Effector memory CD8-positive, alpha-beta T cell (primary cell): ENCODE measurements at regions not wholly inside any gene's neighbourhood (a gene's known extent, or its start where the extent isn't known, plus 50 kb on each side); places are given as distances from the start of the nearest gene placed in this dataset.
"Not testable (repeated sequence)": the region's sequence is repeated elsewhere in the genome, so short reads cannot be mapped to it uniquely, and the experiment has no call there.

Source experiments
- ATAC-seq: fragments of 150-1000 bp; cut with Tn5 transposase; replicated peaks from 2 replicates; pipeline ENCODE4 v1.10.0; 2021; ENCODE audit warnings: mild to moderate bottlenecking, moderate library complexity
- DNase-seq, 3 experiments: peaks; one replicate each; pipeline ENCODE4 v3.0.0; 2021
- H3K27ac Mint-ChIP-seq, 2 donors: one replicate each; pipeline ENCODE4 v1.8.0; 2022; ENCODE audit warnings: mild to moderate bottlenecking in 2 of 2, mixed read lengths in 2 of 2, moderate library complexity in 2 of 2
- H3K27me3 Mint-ChIP-seq, 2 donors: one replicate each; pipeline ENCODE4 v1.8.0; 2022; ENCODE audit warnings: mixed read lengths in 2 of 2
- H3K36me3 Mint-ChIP-seq: one replicate; pipeline ENCODE4 v1.8.0; 2022; ENCODE audit warnings: mild to moderate bottlenecking, moderate library complexity, mixed read lengths; ENCODE audit not compliant: insufficient read depth
- H3K4me1 Mint-ChIP-seq, 2 donors: one replicate each; pipeline ENCODE4 v1.8.0; 2022; ENCODE audit warnings: low read depth in 2 of 2, mixed read lengths in 2 of 2
- H3K4me3 Mint-ChIP-seq, 2 donors: one replicate each; pipeline ENCODE4 v1.8.0; 2022; ENCODE audit warnings: mild to moderate bottlenecking in 2 of 2, mixed read lengths in 2 of 2, moderate library complexity in 2 of 2
- H3K9me3 Mint-ChIP-seq, 2 donors: one replicate each; pipeline ENCODE4 v1.8.0; 2022; ENCODE audit warnings: mixed read lengths in 2 of 2

DNA sequence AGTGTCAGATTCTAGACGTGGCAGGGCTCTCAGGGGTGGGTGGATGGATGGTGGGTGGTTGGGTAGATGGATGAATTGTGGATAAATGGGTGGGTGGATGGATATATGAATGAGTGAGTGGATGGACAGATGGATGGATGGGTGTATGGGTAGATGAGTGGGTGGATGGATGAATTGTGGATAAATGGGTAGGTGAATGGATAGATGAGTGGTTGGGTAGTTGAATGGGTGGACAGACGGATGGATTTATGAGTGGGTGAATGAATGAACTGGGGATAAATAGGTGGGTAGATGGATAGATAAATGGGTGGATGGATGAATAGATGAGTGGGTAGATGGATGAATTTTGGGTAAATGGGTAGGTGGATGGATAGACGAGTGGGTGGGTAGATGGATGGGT is 111.0 kb upstream of the ZNF469 start:
- not testable (repeated sequence) for H3K27ac Mint-ChIP-seq, H3K36me3 Mint-ChIP-seq, H3K9me3 Mint-ChIP-seq

DNA sequence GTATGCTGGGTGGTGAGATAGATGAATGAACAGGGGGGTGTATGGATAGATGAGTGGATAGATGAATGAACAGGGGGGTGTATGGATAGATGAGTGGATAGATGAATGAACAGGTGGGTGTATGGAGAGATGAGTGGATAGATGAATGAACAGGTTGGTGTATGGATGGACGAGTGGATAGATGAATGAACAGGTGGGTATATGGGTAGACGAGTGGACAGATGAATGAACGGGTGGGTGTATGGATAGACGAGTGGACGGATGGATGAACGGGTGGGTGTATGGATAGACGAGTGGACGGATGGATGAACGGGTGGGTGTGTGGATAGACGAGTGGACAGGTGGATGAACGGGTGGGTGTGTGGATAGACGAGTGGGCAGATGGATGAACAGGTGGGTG is 110.3 kb upstream of the ZNF469 start:
- H3K27me3 Mint-ChIP-seq = peaks cover 9 to 37% of the 10 kb centered on the region in 2 donors
- not testable (repeated sequence) for ATAC-seq, H3K4me1 Mint-ChIP-seq, H3K4me3 Mint-ChIP-seq, H3K27ac Mint-ChIP-seq, H3K9me3 Mint-ChIP-seq, H3K36me3 Mint-ChIP-seq, DNase-seq

More for the DNA sequence above, 111.0 kb upstream of the ZNF469 start:
- not testable (repeated sequence) for H3K4me1 Mint-ChIP-seq, DNase-seq, ATAC-seq, H3K4me3 Mint-ChIP-seq
- peaks cover 9 to 37% of the 10 kb centered on the region in 2 donors for H3K27me3 Mint-ChIP-seq

DNA sequence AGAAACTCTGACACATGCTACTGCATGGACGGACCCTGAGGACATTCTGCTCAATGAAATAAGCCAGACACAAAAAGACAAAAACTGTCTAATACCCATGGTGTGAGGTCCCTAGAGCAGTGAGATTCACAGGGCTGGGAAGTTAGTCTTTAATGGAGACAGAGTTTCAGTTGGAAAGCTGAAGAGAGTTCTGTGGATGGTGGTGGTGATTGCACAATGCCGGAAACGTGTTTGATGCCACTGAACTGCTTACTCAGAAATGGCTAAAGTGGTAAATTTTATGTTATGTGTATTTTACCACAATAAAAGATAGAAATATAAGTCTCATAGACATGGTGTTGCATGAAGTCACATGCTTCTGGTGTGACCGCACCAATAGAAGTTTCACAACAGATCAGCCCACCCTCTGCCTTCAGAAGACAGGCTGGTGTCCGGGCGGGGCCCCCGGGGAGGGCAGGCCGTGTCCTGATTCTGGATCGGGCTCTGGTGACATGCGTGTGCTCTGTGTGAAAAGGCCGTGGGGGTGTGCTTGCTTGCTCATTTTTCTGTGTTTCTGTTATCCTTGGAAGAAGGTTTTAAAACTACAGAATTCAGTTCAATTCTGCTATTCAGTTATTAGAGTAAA is 108.5 kb upstream of the ZNF469 start:
- not testable (repeated sequence) for DNase-seq, H3K9me3 Mint-ChIP-seq, H3K27ac Mint-ChIP-seq, H3K36me3 Mint-ChIP-seq, H3K4me1 Mint-ChIP-seq, H3K4me3 Mint-ChIP-seq
- H3K27me3 Mint-ChIP-seq = peaks cover 9 to 32% of the 10 kb centered on the region in 2 donors
- peak; percentile 24 for ATAC-seq

DNA sequence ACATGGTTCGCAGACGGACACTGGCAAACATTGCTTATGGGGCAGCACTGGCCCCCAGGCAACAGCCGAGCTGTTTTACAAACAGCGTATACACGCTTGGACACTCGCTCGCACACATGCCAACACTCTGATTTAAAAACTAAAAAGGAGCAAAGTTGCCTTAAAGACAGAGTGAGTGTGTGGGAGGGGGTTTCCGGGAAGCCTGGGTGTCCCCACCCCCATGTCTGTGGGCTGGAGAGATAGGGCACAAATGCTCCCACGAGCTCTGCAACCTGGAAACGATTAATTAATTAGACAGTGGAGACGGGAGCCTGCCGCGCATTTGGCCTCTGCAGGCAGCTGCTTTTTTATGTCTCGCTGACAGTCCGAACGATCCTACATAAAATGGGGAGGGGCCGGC is 107.9 kb upstream of the ZNF469 start:
- no peaks in the 10 kb centered on the region for H3K36me3 Mint-ChIP-seq
- H3K4me1 Mint-ChIP-seq = peaks cover 0 to 1% of the 10 kb centered on the region in 2 donors
- no peak overlapping the region for H3K27ac Mint-ChIP-seq
- DNase-seq = no peak
- peaks cover 9 to 26% of the 10 kb centered on the region in 2 donors for H3K27me3 Mint-ChIP-seq
- H3K4me3 Mint-ChIP-seq = no peak overlapping the region
- no peaks in the 10 kb centered on the region for H3K9me3 Mint-ChIP-seq
- ATAC-seq = no peak

DNA sequence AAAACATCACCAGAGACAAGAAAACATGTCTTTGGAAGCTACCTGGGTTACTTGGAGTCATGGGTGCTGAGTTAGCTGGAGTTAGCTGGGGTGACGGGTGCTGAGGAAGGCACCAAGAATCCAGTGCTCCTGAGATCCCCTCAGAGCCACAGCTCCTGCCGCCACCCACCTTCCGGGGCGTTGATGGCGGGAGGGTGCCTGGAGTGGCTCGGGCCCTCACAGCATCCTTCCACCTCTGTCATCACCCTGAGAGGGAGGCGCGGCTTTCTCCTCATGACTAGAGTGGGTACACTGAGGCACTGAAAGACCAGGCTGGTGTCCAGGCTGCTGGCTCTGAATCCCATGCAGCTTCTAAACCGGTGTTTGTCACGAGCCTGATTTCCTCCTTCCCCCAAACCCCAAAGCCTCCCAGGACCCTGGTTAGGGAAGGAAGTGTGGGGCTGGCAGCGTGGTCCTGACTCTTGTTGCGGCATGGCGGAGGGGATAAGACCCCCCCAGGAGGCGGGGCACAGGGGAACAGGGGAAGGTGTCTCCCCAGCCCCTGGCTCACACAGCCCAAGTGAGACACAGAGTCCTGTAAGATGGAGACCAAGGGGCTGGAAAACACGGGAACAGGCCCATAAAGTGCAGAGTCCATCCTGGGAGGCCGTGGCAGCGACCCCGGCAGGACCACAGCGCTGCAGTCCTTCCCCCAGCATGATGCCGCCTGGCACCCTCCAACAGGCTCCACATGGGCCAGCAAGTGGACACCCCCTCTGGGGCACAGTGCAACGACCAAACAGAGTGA is 107.2 kb upstream of the ZNF469 start:
- H3K4me1 Mint-ChIP-seq, H3K4me3 Mint-ChIP-seq, H3K36me3 Mint-ChIP-seq, H3K27ac Mint-ChIP-seq, ATAC-seq, DNase-seq, H3K9me3 Mint-ChIP-seq: not testable (repeated sequence)
- H3K27me3 Mint-ChIP-seq = peaks cover 9 to 24% of the 10 kb centered on the region in 2 donors

DNA sequence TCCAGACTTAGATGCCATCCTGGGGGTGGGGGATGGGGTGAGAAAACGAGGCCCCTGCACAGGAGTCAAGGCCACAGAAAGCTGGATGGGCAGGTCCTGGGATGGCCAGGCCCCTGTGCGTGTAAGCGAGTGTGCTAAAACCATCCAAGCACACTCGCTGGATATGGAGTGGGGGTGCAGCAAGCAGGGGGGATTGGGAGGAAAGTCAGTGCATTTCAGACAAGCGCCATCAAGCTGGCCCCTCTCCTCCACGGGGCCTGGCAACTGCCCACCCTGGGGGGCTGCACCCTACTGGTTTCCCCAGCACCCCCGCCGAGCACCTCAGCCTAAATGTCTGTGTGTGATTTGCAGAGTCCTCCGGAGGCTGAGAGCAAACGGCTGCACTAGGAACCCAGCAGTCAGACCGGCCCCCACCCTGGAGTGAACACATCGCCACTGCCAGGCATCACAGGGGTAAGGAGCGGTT is 106.6 kb upstream of the ZNF469 start:
- H3K27ac Mint-ChIP-seq, H3K36me3 Mint-ChIP-seq, DNase-seq, H3K4me3 Mint-ChIP-seq, H3K4me1 Mint-ChIP-seq, H3K9me3 Mint-ChIP-seq, ATAC-seq: not testable (repeated sequence)
- peaks cover 5 to 18% of the 10 kb centered on the region in 2 donors for H3K27me3 Mint-ChIP-seq

DNA sequence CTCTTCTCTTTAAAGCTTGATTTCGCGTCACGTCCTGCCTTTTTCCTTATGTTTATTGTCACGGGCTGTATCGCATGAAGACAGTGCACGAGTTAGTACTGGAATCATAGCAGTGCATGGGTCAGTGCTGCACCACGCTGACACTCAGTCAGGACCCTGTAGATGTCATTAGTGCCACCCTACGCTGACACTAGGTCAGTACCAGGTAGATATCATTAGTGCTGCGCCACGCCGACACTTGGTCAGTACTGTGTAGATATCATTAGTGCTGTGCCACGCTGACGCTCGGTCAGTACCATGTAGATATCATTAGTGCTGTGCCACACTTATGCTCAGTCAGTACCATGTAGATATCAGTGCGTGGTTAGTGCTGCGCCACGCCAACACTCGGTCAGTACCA is 106.2 kb upstream of the ZNF469 start:
- H3K4me1 Mint-ChIP-seq = peaks cover 0 to 1% of the 10 kb centered on the region in 2 donors
- peaks cover 5 to 13% of the 10 kb centered on the region in 2 donors for H3K27me3 Mint-ChIP-seq
- no peaks in the 10 kb centered on the region for H3K36me3 Mint-ChIP-seq
- ATAC-seq (no peak), DNase-seq (no peak)
- no peak overlapping the region for H3K4me3 Mint-ChIP-seq
- no peaks in the 10 kb centered on the region for H3K9me3 Mint-ChIP-seq
- no peak overlapping the region for H3K27ac Mint-ChIP-seq

DNA sequence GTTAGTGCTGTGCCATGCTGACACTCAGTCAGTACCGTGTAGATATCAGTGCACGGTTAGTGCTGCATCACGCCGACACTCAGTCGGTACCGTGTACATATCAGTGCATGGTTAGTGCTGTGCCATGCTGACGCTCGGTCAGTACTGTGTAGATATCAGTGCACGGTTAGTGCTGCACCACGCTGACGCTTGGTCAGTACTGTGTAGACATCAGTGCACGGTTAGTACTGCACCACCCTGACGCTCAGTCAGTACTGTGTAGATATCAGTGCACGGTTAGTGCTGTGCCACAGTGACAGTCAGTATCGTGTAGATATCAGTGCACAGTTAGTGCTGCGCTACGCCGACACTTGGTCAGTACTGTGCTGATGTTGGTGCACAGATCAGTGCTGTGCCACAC is 102.8 kb upstream of the ZNF469 start:
- no peak for ATAC-seq
- DNase-seq = no peak
- H3K36me3 Mint-ChIP-seq = no peaks in the 10 kb centered on the region
- no peaks in the 10 kb centered on the region for H3K4me1 Mint-ChIP-seq
- H3K4me3 Mint-ChIP-seq = no peak overlapping the region
- H3K9me3 Mint-ChIP-seq = no peaks in the 10 kb centered on the region
- H3K27ac Mint-ChIP-seq = no peak overlapping the region
- H3K27me3 Mint-ChIP-seq = peaks cover 0 to 6% of the 10 kb centered on the region in 2 donors

DNA sequence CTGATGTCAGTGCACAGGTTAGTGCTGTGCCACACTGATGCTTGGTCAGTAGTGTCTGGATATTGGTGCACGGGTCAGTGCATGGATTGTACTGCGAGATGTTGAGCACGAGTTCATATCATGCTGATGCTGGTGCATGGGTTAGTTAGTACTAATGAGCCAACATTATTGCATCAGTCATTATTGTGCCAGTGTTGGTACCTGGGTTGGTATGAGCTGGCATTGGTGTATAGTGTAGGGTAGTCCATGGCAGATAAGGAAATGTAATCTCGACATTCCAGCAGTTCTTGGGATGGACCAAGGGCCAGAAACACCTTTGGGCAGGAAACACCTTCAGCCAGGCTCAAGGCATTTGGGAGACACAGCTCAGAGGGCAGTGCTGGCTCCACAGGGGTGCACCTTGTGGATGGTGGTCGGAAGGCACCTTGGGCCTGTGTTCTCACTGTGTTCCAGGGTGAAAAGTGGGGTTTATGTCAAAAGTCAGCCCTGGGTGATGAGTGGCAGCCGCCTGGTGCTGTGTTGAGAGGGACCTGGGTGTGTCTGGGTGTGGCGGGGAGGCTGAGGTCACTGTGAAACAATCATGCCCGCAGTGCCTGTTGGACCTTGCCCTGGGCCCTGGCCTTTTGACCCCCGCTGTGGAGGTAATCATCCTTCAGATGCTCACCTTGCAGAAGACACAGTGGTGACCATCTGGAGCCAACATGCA is 100.7 kb upstream of the ZNF469 start:
- Mint-ChIP-seq H3K4me1 (no peaks in the 10 kb centered on the region), H3K36me3 (no peaks in the 10 kb centered on the region), H3K27ac (peak overlapping the region in 1 of 2 donors; percentile 6), H3K9me3 (no peaks in the 10 kb centered on the region), H3K27me3 (peaks cover 0 to 6% of the 10 kb centered on the region in 2 donors), H3K4me3 (no peak overlapping the region)
- ATAC-seq (no peak), DNase-seq (no peak)

DNA sequence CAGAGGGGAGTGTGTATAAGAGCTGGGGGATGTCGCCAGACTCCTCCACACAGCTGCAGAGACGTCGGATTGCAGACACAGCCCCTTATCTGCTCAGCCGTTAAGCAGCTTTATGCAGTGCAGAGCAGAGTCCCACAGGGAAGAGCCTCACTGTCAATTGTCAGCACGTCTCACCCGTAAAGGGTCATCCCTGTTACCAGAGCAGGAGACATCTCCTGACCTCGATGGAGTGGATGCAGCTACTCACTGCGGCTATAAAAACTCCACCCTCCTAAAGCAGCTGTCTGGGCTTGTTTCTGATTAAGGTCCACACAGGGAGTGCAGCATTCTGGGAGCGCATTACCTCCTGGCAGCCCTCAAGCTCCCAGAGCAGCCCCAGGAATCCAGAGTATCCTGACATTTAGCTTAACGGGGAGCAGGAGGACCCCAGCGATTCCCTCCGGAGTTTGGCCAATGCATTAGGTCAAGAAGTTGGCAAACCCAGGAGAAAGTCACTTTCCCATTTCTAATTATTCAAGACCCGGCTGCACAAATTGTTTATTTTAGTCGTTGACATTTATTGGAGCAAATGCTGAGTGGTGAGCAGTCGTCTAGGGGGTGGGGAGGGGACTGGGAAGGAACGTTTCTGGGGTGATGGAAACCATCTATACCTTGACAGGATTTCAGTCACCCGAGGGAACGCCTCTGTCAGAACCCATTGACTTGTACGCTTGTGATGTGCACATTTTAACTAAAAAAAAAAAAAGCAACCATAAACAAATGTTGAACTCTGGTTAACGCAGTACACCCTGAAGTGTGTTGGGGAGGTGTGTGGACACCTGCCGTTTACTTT is 100.0 kb upstream of the ZNF469 start:
- no peaks in the 10 kb centered on the region for H3K36me3 Mint-ChIP-seq
- H3K27ac Mint-ChIP-seq = no peak overlapping the region
- no peak for DNase-seq
- no peak overlapping the region for H3K4me3 Mint-ChIP-seq
- no peak for ATAC-seq
- H3K4me1 Mint-ChIP-seq = no peaks in the 10 kb centered on the region
- H3K27me3 Mint-ChIP-seq = peaks cover 0 to 6% of the 10 kb centered on the region in 2 donors
- H3K9me3 Mint-ChIP-seq = peaks cover 0 to 1% of the 10 kb centered on the region in 2 donors

DNA sequence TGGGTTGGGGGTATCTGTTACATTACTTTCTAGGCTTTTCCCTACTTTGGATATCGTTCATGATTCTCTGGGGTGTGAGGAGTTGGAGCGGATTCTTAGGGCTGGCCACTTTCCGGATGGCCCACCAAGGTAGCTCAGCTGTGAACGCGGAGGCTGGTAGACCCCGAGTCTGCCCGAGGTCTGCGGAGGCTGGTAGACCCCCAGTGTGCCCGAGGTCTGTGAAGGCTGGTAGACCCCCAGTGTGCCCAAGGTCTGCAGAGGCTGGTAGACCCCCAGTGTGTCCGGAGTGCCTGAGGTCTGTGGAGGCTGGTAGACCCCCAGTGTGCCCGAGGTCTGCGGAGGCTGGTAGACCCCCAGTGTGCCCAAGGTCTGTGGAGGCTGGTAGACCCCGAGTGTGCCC is 99.2 kb upstream of the ZNF469 start:
- no peak overlapping the region for H3K4me3 Mint-ChIP-seq
- peaks cover 0 to 6% of the 10 kb centered on the region in 2 donors for H3K27me3 Mint-ChIP-seq
- no peak overlapping the region for H3K27ac Mint-ChIP-seq
- ATAC-seq (no peak), DNase-seq (no peak)
- no peaks in the 10 kb centered on the region for H3K36me3 Mint-ChIP-seq
- peaks cover 0 to 1% of the 10 kb centered on the region in 2 donors for H3K9me3 Mint-ChIP-seq
- no peaks in the 10 kb centered on the region for H3K4me1 Mint-ChIP-seq

DNA sequence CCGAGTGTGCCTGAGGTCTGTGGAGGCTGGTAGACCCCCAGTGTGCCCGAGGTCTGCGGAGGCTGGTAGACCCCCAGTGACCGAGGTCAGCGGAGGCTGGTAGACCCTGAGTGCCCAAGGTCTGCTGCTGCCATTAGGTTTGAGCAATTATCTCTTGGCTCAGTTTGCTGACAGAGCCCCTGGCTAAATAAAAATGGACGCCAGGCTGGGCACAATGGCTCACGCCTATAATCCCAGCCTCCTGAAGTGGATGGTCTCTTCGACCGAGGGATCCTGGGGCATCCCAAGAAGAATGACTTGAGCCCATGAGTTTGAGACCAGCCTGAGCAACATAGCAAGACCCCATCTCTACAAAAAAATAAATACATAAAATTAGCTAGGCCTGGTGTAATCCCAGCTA is 98.7 kb upstream of the ZNF469 start:
- no peak for ATAC-seq

More for the DNA sequence above, 98.7 kb upstream of the ZNF469 start:
- Mint-ChIP-seq H3K4me1 (no peaks in the 10 kb centered on the region), H3K27ac (no peak overlapping the region), H3K9me3 (peaks cover 0 to 1% of the 10 kb centered on the region in 2 donors), H3K36me3 (no peaks in the 10 kb centered on the region), H3K27me3 (peaks cover 0 to 6% of the 10 kb centered on the region in 2 donors), H3K4me3 (no peak overlapping the region)
- no peak for DNase-seq
